ENCODE measurements at regions not wholly inside any gene's neighbourhood (a gene's known extent, or its start where the extent isn't known, plus 50 kb on each side); places are given as distances from the start of the nearest gene placed in this dataset.
A peak's percentile ranks its signal among the peaks of the same experiment; 100 is the strongest.
"Not testable (repeated sequence)": the region's sequence is repeated elsewhere in the genome, so short reads cannot be mapped to it uniquely, and the experiment has no call there.

DNA sequence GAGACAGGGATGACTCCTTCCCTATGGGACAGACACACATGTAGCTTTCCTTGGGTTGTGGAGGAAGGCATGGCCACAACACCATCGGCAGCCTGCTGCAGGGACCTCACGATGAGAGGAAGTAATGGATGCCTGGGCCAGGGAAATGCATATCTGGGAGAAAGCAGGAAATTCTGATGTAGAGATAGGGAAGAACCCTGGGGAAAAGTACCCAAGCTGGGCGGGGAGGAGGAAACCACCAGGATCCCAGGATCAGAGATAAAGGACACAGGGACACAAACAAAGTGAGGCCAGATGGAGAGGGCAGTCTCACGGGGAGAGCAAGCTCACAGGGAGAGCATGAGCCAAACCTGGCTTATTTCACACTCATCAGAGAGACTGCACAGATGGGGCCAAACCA, 294.7 kb upstream of the TEKT4 start:
- not testable (repeated sequence) for H3K27ac ChIP-seq (ENCODE audit: low read depth, low read length); H3K36me3 ChIP-seq (ENCODE audit: insufficient read depth, low read length); H3K9me3 ChIP-seq (ENCODE audit: low read depth, low read length); H3K4me3 ChIP-seq (ENCODE audit: insufficient read depth, low read length); H4K20me1 ChIP-seq (ENCODE audit: insufficient read depth, low read length); H2AFZ ChIP-seq (ENCODE audit: low read length); H3K4me2 ChIP-seq (ENCODE audit: insufficient read depth, low read length); H3K79me2 ChIP-seq (ENCODE audit: insufficient read depth, low read length); H3K27me3 ChIP-seq (ENCODE audit: insufficient read depth, low read length); H3K4me1 ChIP-seq (ENCODE audit: insufficient read depth, low read length)
- DNase-seq (ENCODE audit: insufficient read length, low spot score, missing footprints) = peak; percentile 13

DNA sequence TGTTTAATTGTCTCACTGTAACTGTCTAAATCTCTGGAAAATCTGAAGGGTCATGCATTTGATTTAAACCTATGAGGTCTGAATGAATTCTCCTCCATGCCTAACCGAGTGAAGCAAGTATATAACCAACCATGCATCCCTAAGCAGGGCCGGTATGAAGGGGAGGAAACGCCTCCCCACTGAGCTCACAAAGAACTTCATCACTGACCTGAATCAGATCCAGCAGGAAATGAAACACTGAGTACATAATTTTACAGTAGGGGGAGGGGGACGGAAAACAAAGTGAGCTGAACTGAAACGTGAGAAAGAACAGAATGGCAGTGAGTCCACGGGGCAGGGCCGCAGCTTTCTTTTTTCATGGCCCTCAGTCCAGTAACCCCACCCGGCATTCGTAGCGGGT, 294.1 kb upstream of the TEKT4 start:
- H3K36me3 ChIP-seq (ENCODE audit: insufficient read depth, low read length); H3K27ac ChIP-seq (ENCODE audit: low read depth, low read length); H4K20me1 ChIP-seq (ENCODE audit: insufficient read depth, low read length); H3K4me2 ChIP-seq (ENCODE audit: insufficient read depth, low read length); H3K4me3 ChIP-seq (ENCODE audit: insufficient read depth, low read length); H3K9me3 ChIP-seq (ENCODE audit: low read depth, low read length); H3K4me1 ChIP-seq (ENCODE audit: insufficient read depth, low read length); H2AFZ ChIP-seq (ENCODE audit: low read length); H3K79me2 ChIP-seq (ENCODE audit: insufficient read depth, low read length); H3K27me3 ChIP-seq (ENCODE audit: insufficient read depth, low read length): not testable (repeated sequence)
- peak; percentile 2 for DNase-seq (ENCODE audit: insufficient read length, low spot score, missing footprints)

DNA sequence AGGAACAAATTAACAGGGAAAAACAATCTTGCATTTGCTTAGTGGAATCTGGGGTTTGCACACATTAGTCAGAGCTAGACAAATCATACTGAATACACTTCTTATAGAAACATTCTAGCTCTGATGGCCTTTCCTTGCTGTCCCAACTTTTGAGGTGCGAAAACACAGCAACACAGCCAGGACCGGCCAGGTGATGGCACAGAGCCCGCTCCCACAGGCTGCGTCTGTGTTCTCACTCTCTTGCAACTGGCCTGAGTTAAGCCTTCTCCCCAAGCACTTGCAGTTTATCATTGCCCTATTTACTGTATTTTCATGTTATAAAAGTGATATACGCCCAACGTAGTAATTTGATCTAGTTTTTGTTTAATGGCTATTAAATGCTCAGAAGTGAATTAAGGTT, 292.0 kb upstream of the TEKT4 start:
- DNase-seq (ENCODE audit: insufficient read length, low spot score, missing footprints); H3K27ac ChIP-seq (ENCODE audit: low read depth, low read length); H3K4me1 ChIP-seq (ENCODE audit: insufficient read depth, low read length): not testable (repeated sequence)

DNA sequence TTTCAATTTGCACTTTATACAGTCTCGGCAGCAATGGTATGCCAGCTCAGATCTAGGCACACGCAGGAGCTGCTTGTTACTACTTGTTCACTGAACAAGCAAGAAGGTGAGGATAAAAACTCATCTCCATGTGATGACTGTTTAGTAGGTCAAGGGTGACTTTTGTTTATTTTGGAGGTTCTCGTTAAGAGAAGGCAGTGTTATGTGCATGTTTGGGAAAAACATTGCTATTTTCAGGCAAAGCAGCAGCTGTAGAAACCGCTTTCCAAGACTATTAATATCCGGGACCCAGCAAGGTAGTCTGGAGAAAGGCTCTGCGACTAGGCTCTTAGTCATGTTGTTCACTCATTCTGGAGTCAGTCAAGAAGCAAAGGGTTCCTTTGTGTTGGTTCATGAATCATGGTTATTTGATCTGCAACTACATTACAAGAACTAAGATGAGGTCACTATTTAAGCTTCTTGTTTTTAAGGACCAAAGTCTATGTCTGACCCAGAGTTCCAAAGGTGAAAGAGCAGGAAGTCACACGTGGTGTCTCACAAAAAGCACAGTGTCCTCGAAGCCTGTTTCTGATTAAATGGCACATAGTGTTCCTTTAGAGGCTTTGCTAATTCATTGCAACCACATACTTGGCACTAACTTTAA, 288.0 kb upstream of the TEKT4 start:
- not testable (repeated sequence) for H3K27me3 ChIP-seq (ENCODE audit: insufficient read depth, low read length); H3K36me3 ChIP-seq (ENCODE audit: insufficient read depth, low read length); H4K20me1 ChIP-seq (ENCODE audit: insufficient read depth, low read length); H3K4me3 ChIP-seq (ENCODE audit: insufficient read depth, low read length); H3K4me2 ChIP-seq (ENCODE audit: insufficient read depth, low read length); H2AFZ ChIP-seq (ENCODE audit: low read length); DNase-seq (ENCODE audit: insufficient read length, low spot score, missing footprints); H3K79me2 ChIP-seq (ENCODE audit: insufficient read depth, low read length); H3K4me1 ChIP-seq (ENCODE audit: insufficient read depth, low read length); H3K27ac ChIP-seq (ENCODE audit: low read depth, low read length); H3K9me3 ChIP-seq (ENCODE audit: low read depth, low read length)

More for the DNA sequence above, 292.0 kb upstream of the TEKT4 start:
- H3K4me2 ChIP-seq (ENCODE audit: insufficient read depth, low read length); H3K4me3 ChIP-seq (ENCODE audit: insufficient read depth, low read length); H3K27me3 ChIP-seq (ENCODE audit: insufficient read depth, low read length); H3K36me3 ChIP-seq (ENCODE audit: insufficient read depth, low read length); H3K79me2 ChIP-seq (ENCODE audit: insufficient read depth, low read length); H2AFZ ChIP-seq (ENCODE audit: low read length); H3K9me3 ChIP-seq (ENCODE audit: low read depth, low read length); H4K20me1 ChIP-seq (ENCODE audit: insufficient read depth, low read length): not testable (repeated sequence)

- H3K27ac ChIP-seq (ENCODE audit: low read depth, low read length); H3K36me3 ChIP-seq (ENCODE audit: insufficient read depth, low read length); H4K20me1 ChIP-seq (ENCODE audit: insufficient read depth, low read length); H3K9me3 ChIP-seq (ENCODE audit: low read depth, low read length); H2AFZ ChIP-seq (ENCODE audit: low read length); H3K27me3 ChIP-seq (ENCODE audit: insufficient read depth, low read length); H3K79me2 ChIP-seq (ENCODE audit: insufficient read depth, low read length); H3K4me1 ChIP-seq (ENCODE audit: insufficient read depth, low read length); DNase-seq (ENCODE audit: insufficient read length, low spot score, missing footprints); H3K4me3 ChIP-seq (ENCODE audit: insufficient read depth, low read length); H3K4me2 ChIP-seq (ENCODE audit: insufficient read depth, low read length): not testable (repeated sequence)
Observed at GRCh38 chr2:94584569-94584968, 286.7 kb upstream of the TEKT4 start.

DNA sequence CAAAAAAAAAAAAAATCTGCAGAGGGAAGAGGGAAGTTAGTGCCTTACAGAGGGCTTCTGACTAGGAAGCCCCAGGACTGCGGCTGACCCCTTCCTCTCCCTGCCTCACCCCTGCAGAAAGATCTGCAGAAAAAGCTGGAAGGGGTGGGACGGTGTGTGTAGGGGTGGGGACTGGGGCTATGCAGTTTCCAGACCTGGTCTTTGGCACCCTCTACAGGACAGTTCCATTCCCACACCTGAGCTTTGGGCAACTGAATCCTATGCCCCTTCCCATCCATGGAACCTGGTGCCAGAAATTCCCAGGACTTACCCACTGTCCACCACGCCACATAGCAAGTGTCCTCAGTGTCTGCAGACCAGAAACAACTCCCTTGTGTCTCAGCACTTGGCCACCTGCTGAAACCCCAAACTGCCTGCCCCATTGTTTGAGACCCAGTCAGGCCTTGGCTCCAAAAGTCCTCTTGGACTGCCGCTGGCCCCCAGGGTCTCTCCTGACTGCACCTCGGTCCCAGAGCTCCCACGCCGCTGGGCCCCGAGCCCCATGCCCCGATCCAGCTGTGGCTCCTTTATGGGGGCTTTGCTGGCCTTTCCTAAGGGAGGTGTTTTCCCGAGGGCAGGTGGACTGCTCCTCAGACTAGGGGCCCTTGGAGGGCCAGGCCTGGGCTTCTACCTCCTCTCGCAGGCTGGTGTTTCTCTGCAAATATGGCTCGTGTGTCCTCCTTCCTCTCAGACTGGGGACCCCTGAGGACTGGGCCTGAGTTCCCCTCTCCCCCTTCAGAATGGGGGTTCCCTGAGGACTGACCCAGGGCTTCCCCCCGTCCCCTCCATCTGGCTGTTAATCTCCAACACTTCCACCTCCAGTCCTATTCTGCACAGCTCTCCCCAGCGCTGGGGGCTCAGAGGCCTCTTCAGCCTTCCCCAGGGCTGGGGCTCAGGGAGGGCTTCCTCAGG, 284.9 kb upstream of the TEKT4 start:
- not testable (repeated sequence) for H3K4me3 ChIP-seq (ENCODE audit: insufficient read depth, low read length); H3K36me3 ChIP-seq (ENCODE audit: insufficient read depth, low read length); H3K4me1 ChIP-seq (ENCODE audit: insufficient read depth, low read length); H2AFZ ChIP-seq (ENCODE audit: low read length); H3K27me3 ChIP-seq (ENCODE audit: insufficient read depth, low read length); H3K27ac ChIP-seq (ENCODE audit: low read depth, low read length); H4K20me1 ChIP-seq (ENCODE audit: insufficient read depth, low read length); H3K79me2 ChIP-seq (ENCODE audit: insufficient read depth, low read length); H3K4me2 ChIP-seq (ENCODE audit: insufficient read depth, low read length); H3K9me3 ChIP-seq (ENCODE audit: low read depth, low read length)
- DNase-seq (ENCODE audit: insufficient read length, low spot score, missing footprints) = peak; percentile 49
- TF ChIP-seq CTCF (IDR thresholded peaks at IDR 0.05; ENCODE audit: extremely low read depth, low read depth, low read length) = peak; percentile 32

DNA sequence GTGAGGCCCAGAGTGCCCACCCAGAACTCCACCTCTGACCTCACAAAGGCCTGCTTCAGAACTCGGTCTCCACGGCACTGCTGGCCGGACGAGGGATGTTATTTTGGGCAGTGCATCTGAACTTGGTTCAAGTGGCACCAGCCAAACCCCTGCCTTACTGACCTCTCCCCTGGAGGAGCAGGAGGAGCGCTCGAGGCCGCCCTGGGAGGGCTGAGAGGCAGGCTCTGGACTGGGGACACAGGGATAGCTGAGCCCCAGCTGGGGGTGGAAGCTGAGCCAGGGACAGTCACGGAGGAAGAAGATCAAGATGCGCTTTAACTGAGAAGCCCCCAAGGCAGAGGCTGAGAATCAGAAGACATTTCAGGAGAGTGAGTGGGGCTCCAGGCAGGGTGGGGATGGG, 284.2 kb upstream of the TEKT4 start:
- not testable (repeated sequence) for H3K27ac ChIP-seq (ENCODE audit: low read depth, low read length); H3K4me1 ChIP-seq (ENCODE audit: insufficient read depth, low read length); H3K79me2 ChIP-seq (ENCODE audit: insufficient read depth, low read length); H4K20me1 ChIP-seq (ENCODE audit: insufficient read depth, low read length); DNase-seq (ENCODE audit: insufficient read length, low spot score, missing footprints); H2AFZ ChIP-seq (ENCODE audit: low read length); H3K4me3 ChIP-seq (ENCODE audit: insufficient read depth, low read length); H3K9me3 ChIP-seq (ENCODE audit: low read depth, low read length); H3K36me3 ChIP-seq (ENCODE audit: insufficient read depth, low read length); H3K4me2 ChIP-seq (ENCODE audit: insufficient read depth, low read length); H3K27me3 ChIP-seq (ENCODE audit: insufficient read depth, low read length)
